Natural killer cell (primary cell): ENCODE measurements at regions not wholly inside any gene's neighbourhood (a gene's known extent, or its start where the extent isn't known, plus 50 kb on each side); places are given as distances from the start of the nearest gene placed in this dataset.

Experiments
- ATAC-seq, 3 donors: fragments of 150-1000 bp in 2 of 3; fragments of 200-7000 bp in 1 of 3; cut with Tn5 transposase; 1 replicate in 1 of 3; 2 replicates in 2 of 3; pipeline ENCODE4 v1.10.0; 2021; ENCODE audit warnings: mild to moderate bottlenecking in 2 of 3, moderate library complexity in 2 of 3
- DNase-seq, 2 donors: peaks; one replicate each; pipeline versions ENCODE4 v3.0.0 to v3.0.0-alpha.2; 2013 to 2021; ENCODE audit warnings: mixed read lengths in 1 of 2
- H3K27ac ChIP-seq: one replicate; pipeline ENCODE4 v1.5.1; 2013; ENCODE audit warnings: mild to moderate bottlenecking, low read length
- H3K27me3 ChIP-seq: one replicate; pipeline ENCODE4 v1.6.1; 2013; ENCODE audit warnings: low read length; ENCODE audit not compliant: control insufficient read depth, insufficient read depth
- H3K36me3 ChIP-seq: one replicate; pipeline ENCODE4 v1.6.1; 2013; ENCODE audit warnings: low read length; ENCODE audit not compliant: control insufficient read depth, insufficient read depth
- H3K4me1 ChIP-seq: one replicate; pipeline ENCODE4 v1.6.1; 2013; ENCODE audit warnings: low read length; ENCODE audit not compliant: control insufficient read depth, insufficient read depth
- H3K4me3 ChIP-seq: one replicate; pipeline ENCODE4 v1.5.1; 2013; ENCODE audit warnings: low read length
- H3K9me3 ChIP-seq: one replicate; pipeline ENCODE4 v1.6.1; 2013; ENCODE audit warnings: low read length; ENCODE audit not compliant: control insufficient read depth, insufficient read depth
- H3K27ac Mint-ChIP-seq, 2 donors: one replicate each; pipeline ENCODE4 v1.8.0; 2022; ENCODE audit warnings: mild to moderate bottlenecking in 2 of 2, mixed read lengths in 2 of 2, moderate library complexity in 1 of 2
- H3K27me3 Mint-ChIP-seq, 2 donors: one replicate each; pipeline ENCODE4 v1.8.0; 2022; ENCODE audit warnings: low read depth in 2 of 2, mixed read lengths in 2 of 2
- H3K36me3 Mint-ChIP-seq: one replicate; pipeline ENCODE4 v1.8.0; 2022; ENCODE audit warnings: mixed read lengths
- H3K4me1 Mint-ChIP-seq, 2 donors: one replicate each; pipeline ENCODE4 v1.8.0; 2022; ENCODE audit warnings: mixed read lengths in 2 of 2
- H3K4me3 Mint-ChIP-seq: one replicate; pipeline ENCODE4 v1.8.0; 2022; ENCODE audit warnings: mild to moderate bottlenecking, moderate library complexity, mixed read lengths
- H3K9me3 Mint-ChIP-seq, 2 donors: one replicate each; pipeline ENCODE4 v1.8.0; 2022; ENCODE audit warnings: mixed read lengths in 2 of 2
- CTCF ChIP-seq: fragments of 200-600 bp; IDR thresholded peaks from one replicate; pipeline ENCODE4 v1.8.0; 2022; ENCODE audit warnings: antibody characterized with exemption
- WGBS: methylation state at CpG from one replicate; pipeline ENCODE4 v1.1.7; 2013; ENCODE audit warnings: missing lambda C conversion rate; ENCODE audit not compliant: insufficient coverage; 5-methylcytosine and 5-hydroxymethylcytosine counted together
- intact Hi-C: fragments of 100-400 bp; cut with micrococcal nuclease; formaldehyde crosslinking; loops from one replicate; pipeline ENCODE4 v1.14.2; 2022

- Histone ChIP-seq H3K27me3 (no peaks in the 10 kb centered on the region), H3K4me3 (no peak overlapping the region), H3K4me1 (no peaks in the 10 kb centered on the region), H3K36me3 (no peaks in the 10 kb centered on the region), H3K9me3 (peaks cover 4% of the 10 kb centered on the region), H3K27ac (no peak overlapping the region)
- Mint-ChIP-seq H3K9me3 (peaks cover 0 to 2% of the 10 kb centered on the region in 2 donors), H3K36me3 (no peaks in the 10 kb centered on the region), H3K27me3 (peaks cover 36 to 45% of the 10 kb centered on the region in 2 donors), H3K4me1 (no peaks in the 10 kb centered on the region), H3K27ac (no peak overlapping the region), H3K4me3 (no peak overlapping the region)
- intact Hi-C loops, result no loop called here
- peak in 1 of 2 donors; percentile 7 for DNase-seq
- ATAC-seq, result no peak
- 76% methylated on average over 2 of the region's 2 CpGs for WGBS
- TF ChIP-seq CTCF, result no peak
Measured at GRCh38 chr3:13706451-13706850, 157.5 kb downstream of the FBLN2 start.

GRCh38 chr3:13705702-13706280, 156.9 kb downstream of the FBLN2 start:
- Histone ChIP-seq H3K4me1 (no peaks in the 10 kb centered on the region), H3K9me3 (peaks cover 4% of the 10 kb centered on the region), H3K4me3 (no peak overlapping the region), H3K27ac (no peak overlapping the region), H3K27me3 (no peaks in the 10 kb centered on the region), H3K36me3 (no peaks in the 10 kb centered on the region)
- Mint-ChIP-seq H3K27me3 (peaks cover 32 to 41% of the 10 kb centered on the region in 2 donors), H3K27ac (no peak overlapping the region), H3K4me1 (no peaks in the 10 kb centered on the region), H3K36me3 (no peaks in the 10 kb centered on the region), H3K9me3 (peaks cover 0 to 2% of the 10 kb centered on the region in 2 donors), H3K4me3 (no peak overlapping the region)
- intact Hi-C loops, result no loop called here
- no peak for ATAC-seq
- no peak for DNase-seq
- TF ChIP-seq CTCF, result no peak
- WGBS, result 82% methylated on average over 4 of the region's 4 CpGs

- Mint-ChIP-seq H3K4me1 (no peaks in the 10 kb centered on the region), H3K4me3 (no peak overlapping the region), H3K27ac (no peak overlapping the region), H3K27me3 (peaks cover 32 to 34% of the 10 kb centered on the region in 2 donors), H3K9me3 (peaks cover 0 to 2% of the 10 kb centered on the region in 2 donors), H3K36me3 (no peaks in the 10 kb centered on the region)
- no peak for TF ChIP-seq CTCF
- H3K36me3 ChIP-seq, result no peaks in the 10 kb centered on the region
- ATAC-seq, result no peak
- intact Hi-C loops, result no loop called here
- no peak overlapping the region for H3K4me3 ChIP-seq
- H3K4me1 ChIP-seq, result no peaks in the 10 kb centered on the region
- H3K27ac ChIP-seq, result no peak overlapping the region
- H3K9me3 ChIP-seq, result peaks cover 4% of the 10 kb centered on the region
- no peak for DNase-seq
- H3K27me3 ChIP-seq, result no peaks in the 10 kb centered on the region
- 81% methylated on average over 3 of the region's 3 CpGs for WGBS
Measured at GRCh38 chr3:13705051-13705450, 156.1 kb downstream of the FBLN2 start.

- Mint-ChIP-seq H3K27me3 (peaks cover 25 to 28% of the 10 kb centered on the region in 2 donors), H3K9me3 (peaks cover 0 to 2% of the 10 kb centered on the region in 2 donors), H3K4me1 (no peaks in the 10 kb centered on the region), H3K4me3 (no peak overlapping the region), H3K27ac (no peak overlapping the region), H3K36me3 (no peaks in the 10 kb centered on the region)
- ATAC-seq (no peak), DNase-seq (no peak)
- intact Hi-C loops, result no loop called here
- no peaks in the 10 kb centered on the region for H3K4me1 ChIP-seq
- no peak overlapping the region for H3K4me3 ChIP-seq
- WGBS, result 83% methylated on average over 6 of the region's 6 CpGs
- H3K27ac ChIP-seq, result no peak overlapping the region
- peaks cover 4% of the 10 kb centered on the region for H3K9me3 ChIP-seq
- H3K36me3 ChIP-seq, result no peaks in the 10 kb centered on the region
- H3K27me3 ChIP-seq, result no peaks in the 10 kb centered on the region
- no peak for TF ChIP-seq CTCF
Measured at GRCh38 chr3:13704174-13704573, 155.2 kb downstream of the FBLN2 start.
